ENCODE measurements at regions not wholly inside any gene's neighbourhood (a gene's known extent, or its start where the extent isn't known, plus 50 kb on each side); places are given as distances from the start of the nearest gene placed in this dataset.
"Not testable (repeated sequence)": the region's sequence is repeated elsewhere in the genome, so short reads cannot be mapped to it uniquely, and the experiment has no call there.

DNA sequence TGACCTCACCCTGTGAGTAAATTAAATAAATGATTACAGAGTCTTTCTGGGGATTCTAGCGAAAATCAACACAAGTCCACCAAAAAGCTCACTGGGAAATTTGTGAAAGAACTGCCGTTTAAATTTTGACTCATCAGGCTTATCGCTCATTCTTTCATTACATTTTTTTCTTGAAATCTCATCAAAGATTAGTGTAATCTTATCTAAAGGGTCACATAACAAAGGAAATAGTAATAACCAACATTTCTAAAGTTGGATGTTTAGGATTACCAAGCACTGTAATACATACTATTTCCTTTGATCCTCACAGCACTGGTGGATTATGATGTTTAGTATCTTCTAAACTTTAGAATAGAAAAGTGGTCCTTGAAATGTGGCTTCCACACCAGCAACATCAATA lies 111.1 kb upstream of the CBLB start:
- no peak for DNase-seq (ENCODE audit: low read depth)

DNA sequence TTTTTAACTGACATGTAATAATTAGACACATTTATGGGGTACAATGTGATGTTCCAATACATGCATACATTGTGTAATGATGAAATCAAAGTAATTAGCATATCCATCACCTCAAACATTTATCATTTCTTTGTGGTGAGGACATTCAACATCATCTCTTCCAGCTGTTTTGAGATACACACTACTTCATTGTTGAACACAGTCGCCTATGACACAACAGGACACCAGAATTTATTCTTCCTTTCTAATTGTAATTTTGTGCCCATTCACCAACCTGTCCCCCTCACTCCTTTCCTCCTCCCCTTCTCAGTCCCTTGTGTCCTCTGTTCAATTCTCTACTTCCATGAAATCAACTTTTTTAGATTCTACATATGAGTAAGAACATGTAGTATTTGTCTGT lies 113.4 kb upstream of the CBLB start:
- no peak for DNase-seq (ENCODE audit: low read depth)

DNA sequence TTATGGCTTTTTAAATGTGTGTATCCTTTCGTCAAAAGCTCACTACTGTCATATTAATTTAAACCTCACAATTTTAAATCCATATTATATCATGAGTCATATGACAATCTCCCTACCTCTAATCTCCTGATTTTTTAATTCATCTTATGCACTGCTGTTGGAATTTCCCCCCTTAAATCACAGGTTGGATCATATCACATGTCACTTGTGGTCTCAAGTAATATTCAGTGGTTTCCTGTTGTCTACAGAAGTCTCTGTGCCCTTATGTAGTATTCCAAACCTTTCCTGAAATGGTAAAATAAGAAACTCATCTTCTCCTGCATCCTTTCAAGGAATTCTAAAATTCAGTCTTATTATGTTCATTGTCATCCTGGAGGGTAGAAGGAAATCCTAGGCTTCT lies 116.0 kb upstream of the CBLB start:
- no peak for DNase-seq (ENCODE audit: low read depth)

DNA sequence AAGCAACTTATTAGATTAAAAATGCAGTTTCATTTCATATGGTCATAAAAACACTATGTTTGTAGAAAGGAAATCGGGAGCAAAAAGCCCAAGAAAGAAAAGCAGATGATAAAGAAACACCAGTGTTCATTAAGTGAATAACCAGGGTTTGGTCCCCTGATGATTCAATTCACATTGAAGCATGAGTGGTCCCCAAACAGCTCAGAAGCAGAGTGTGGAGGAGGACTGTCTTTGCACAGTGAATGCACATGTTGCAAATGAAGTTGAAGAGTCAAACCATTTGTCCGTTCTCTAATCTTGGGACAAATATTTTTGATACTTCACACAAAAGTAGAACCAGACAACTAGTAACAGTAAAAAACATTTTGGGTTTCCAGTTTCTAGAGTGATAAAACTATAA lies 117.5 kb upstream of the CBLB start:
- not testable (repeated sequence) for DNase-seq (ENCODE audit: low read depth)

DNA sequence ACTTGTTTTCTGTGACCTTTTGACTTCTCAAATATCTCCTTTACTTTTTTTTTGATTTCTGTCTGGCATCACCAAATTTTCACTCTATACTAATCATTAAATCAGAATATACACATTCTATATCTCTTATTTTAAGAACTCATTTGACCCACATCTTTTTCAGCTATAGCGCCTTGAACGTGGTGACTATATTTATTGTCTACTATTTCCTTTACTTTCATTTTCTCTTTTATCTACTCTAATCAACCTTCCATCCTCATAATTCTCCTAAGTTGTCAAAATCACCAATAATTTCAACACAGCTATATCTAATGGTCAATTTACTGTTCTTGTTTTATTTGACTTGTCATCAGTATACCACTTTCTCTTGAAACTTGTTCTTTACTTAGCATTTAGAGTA lies 119.0 kb upstream of the CBLB start:
- DNase-seq (ENCODE audit: low read depth), result no peak

DNA sequence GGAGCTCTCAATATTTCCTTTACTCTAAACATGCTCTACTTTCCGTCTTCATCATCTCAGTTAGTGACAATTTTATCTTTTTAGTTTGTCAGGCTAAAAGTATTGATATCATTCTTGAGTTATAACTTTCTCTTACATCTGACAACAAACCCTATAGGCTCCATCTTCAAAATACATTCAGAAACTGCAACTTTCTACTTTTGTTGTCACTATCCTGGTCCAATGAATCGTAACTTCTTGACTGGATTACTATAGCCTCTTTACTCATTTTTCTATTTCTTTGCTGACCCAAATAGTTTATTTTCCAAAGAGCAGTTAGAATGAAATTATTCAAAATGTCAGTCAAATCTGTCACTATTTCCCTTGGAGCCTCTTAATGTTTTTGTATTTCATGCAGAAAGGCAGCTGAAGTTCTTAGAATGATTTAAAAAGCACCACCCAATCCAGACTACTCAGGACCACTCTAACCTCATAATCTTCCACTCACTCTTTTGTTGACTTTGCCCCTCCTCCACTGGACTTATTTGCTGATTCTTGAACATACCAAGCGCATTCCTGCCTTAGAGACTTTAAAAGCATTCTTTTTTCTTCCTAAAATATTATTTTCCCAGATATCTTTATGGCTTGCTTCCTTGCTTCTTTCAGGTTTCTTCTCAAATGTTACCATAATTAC lies 119.9 kb upstream of the CBLB start:
- DNase-seq (ENCODE audit: low read depth), result no peak

DNA sequence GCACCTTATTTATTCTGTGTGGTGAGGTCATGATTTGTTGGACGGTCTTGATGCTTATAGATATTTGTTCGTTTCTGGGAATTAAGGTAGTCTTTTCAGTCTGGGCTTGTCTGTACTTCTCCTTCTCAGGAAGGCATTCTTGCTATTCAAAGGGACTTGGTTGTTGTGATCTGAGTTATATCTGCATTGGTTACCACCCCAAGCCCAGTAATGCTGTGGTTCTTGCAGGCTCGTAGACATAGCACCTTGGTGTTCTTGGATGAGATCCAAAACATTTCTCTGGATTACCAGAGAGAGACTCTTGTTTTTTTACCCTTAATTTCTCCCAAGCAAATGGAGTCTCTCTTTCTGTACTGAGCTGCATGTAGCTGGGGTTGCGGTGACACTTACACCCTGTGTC lies 128.0 kb upstream of the CBLB start:
- DNase-seq (ENCODE audit: low read depth), result no peak

DNA sequence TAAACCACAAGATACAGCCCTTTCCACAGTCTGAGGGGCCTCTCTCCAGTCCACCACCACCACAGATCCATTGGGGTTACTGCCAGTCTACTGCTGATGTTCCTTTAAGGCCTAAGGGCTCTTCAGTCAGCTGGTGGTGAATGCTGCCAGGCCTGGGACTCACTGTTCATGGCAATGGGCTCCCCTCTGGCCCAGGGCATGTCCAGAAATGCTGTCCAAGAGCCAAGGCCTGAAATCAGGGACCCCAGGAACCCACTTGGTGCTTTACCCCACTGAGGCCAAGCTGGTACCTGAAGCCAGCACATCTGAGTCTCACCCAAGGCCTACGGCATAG lies 128.6 kb upstream of the CBLB start:
- DNase-seq (ENCODE audit: low read depth), result no peak

DNA sequence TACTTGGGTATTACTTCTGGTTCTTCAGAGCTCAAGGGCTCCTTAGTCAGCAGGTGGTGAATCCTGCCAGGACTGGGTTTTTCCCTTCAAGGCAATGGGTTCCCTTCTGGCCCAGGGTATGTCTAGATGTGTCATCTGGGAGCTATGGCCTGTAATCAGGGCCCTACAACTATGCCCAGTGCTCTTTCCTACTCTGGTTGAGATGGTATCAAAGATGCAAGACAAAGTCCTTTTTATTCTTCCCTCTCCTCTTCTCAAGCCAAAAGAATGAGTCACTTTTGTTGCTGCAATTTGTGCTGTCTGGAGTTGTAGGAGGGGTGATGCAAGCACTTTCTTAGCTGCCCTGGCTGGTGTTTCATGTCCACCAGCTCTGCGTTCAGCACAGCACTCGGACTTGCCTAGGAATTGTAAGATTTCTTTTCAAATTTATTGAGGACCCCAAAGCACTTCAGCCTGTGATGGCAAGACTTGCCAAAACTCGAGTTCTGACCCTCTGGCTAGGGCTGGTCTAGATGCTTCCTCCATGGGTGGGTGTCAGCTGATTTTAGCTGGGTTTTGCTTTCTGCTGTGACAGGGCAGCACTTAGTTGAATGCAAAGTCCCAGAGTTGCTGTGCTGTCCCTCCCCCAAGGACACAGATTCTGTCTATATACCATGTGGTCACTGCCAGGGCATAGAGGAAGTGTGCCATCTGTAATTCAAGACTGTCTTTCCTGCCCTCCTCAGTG lies 129.2 kb upstream of the CBLB start:
- no peak for DNase-seq (ENCODE audit: low read depth)

DNA sequence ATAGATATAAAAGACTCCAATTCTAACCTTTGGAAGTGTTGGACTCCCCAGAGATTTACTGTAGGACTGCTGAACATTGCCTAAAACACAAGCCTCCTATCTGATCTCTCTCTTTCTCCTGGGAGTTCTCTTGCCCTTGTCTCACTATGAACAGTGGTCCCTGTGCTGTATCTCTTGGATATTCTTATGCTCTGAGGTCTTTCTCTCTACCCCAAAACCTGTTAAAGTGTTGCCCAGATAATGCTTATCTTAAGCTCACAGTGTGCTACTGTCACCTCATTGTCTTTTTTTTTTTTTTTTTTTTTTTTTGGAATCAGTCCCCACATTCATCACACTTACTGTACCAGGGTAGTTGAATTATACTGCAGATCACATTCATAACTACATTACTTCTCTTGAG lies 131.0 kb upstream of the CBLB start:
- no peak for DNase-seq (ENCODE audit: low read depth)

DNA sequence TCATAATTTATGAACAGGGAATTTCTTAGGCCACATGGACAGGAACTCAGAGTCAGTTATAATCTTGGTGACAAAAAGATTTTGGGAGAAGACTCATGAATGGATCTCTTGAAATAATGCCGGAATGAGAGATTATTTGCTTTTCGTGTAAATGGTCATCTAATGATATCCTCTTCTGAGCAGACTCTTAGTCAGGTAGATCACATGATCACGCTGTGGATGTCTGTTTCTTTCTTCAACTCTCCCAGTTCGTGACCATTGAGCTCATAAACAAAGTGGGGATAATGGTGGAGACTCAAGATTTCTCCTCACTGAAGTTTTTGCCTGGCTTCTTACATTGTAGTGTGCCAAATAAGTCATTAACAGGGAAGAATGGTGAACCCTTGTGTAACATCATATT lies 133.1 kb upstream of the CBLB start:
- DNase-seq (ENCODE audit: low read depth), result no peak

DNA sequence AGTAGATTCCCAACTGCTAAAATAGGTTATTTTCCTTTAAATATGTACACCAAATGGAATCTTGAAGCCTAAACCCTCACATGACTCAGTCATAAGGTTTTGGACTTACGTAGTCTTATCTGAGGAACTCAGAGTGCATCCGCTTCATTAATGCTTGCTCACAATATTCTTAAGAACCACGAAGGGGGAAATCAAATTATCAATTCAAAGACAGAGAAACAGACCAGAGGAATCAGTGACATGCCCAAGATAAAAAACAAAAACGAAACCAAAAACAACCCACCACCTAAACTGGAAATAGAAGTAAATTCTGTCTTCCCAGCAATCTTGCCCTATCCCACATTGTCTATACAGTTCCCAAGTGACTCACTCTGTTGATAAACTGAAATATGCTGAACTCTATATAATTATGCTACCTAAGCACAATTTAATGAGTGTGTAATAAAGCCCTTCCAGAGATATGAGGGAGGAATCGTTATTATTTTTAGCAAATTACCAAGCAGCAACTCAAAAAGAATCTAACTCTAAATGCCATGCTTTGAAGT lies 135.4 kb upstream of the CBLB start:
- no peak for DNase-seq (ENCODE audit: low read depth)

DNA sequence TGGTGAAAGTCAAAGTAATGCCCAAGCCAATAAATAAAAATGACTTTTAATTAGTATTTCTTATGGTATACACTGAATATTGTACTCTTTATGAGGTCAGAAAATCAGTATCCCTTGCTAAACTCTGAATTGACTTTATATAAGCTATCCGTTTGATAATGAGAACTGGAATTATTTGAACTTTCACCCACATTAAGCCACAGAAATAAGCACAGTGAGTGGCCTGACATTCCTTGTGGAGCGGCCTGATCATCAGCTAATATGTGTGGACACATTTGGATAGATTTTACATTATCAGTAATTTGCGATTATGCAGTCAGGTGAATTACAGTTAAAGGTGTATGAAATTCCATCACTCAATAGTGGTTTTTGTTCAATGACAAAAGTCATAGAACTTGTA lies 136.0 kb upstream of the CBLB start:
- no peak for DNase-seq (ENCODE audit: low read depth)

DNA sequence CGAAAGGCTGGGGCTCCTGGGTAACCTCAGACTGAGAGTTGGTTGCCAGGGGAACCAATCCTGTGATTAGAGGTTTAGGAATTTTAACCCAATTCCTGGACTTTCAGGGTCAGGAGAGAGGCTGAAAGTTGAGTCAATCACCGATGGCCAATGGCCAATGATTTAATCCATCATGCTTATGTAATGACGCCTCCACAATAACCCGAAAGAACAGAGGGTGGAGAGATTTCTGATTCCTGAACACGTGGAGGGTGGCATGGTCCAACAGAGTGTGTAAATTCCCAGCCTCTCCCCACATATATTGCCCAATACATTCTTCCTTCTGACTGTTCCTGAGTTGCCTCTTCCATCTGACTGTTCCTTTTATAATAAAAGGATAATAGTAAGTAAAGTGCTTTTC lies 137.2 kb upstream of the CBLB start:
- DNase-seq (ENCODE audit: low read depth), result no peak

DNA sequence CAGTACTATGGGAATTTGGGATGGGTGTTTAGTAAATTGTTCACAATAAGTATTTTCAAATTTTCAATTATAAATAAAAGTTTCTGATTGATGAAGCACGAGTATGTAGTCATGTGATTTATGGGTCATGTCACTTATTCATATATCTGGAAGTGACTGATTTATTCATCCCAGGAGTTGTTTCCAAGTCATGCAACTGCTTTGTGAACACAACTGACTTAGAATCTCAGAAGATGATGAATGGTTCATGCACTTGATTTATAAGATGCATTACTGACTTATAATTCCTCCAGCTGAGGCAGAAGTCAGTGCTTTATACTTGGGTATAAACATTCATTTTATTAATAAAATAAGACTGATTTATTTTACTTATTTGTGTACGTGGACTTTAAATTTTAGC lies 137.8 kb upstream of the CBLB start:
- DNase-seq (ENCODE audit: low read depth), result no peak

DNA sequence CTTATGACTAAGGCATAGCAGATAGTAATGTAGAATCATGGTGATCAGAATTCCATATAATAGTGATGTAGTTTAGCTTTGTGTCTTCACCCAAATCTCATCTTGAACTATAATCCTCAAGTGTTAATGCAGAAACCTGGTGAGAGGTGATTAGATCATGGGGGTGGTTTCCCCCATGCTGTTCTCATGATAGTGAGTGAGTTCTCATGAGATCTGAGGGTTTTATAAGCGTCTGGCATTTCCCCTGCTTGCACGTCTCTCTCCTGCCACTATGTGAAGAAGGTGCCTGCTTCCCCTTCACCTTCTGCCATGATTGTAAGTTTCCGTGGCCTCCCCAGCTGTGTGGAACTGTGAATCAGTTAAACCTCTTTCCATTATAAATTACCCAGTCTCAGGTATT lies 138.7 kb upstream of the CBLB start:
- DNase-seq (ENCODE audit: low read depth), result no peak

DNA sequence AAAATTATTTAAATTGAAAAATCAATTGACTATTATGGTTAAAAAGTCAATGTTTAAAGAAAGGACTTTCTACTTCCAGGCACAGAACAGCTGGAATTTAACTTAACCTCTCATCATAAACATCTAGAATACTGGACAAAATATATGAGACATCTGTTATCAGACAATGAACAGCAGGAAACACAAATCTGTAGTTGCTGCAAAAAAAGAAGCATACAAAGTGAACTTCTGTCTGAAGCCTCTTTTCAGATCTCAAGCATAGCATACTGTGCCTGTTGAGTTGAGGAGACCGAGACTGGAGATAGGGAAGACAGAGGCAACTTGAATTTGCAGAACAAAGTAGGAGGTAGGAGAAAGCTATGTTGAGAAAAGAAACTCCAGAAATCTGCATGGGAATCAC lies 140.0 kb upstream of the CBLB start:
- no peak for DNase-seq (ENCODE audit: low read depth)

DNA sequence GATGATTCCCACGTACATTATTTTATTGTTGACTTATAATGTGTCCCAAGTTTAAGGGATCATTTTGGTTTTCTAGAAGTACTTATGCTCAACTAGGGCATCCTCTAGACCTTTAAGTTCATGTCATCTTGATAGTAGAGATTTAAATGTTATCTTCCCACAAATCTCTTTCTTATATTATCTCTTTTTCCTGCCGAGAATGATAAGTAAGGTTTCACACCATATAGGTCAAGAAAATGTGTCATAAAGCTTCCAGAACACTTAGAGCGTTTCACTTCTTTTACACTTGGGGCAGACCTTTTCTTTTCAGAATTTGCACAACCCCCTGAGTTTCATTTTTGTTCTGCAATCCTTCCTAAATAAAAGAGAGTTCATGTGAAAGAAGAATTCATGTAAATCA lies 142.0 kb upstream of the CBLB start:
- DNase-seq (ENCODE audit: low read depth), result no peak

DNA sequence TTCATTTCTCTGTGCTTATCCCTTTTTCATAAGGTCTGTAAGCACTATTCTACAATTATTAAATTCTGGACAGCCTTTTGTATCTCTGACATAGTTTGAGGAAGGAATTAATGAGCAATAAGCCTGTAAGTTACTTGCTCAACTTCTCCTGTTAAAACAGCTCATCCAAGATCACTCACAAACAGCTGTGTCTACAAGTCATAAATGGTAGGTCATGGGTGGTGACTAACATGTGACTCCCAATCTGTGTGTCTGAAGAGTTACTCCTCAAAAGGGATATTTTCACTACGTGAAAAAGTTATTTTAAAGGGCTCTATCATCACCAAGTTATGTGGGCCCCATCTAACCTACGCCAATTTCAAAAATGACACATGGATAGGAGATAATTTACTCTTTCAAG lies 145.2 kb upstream of the CBLB start:
- no peak for DNase-seq (ENCODE audit: low read depth)

DNA sequence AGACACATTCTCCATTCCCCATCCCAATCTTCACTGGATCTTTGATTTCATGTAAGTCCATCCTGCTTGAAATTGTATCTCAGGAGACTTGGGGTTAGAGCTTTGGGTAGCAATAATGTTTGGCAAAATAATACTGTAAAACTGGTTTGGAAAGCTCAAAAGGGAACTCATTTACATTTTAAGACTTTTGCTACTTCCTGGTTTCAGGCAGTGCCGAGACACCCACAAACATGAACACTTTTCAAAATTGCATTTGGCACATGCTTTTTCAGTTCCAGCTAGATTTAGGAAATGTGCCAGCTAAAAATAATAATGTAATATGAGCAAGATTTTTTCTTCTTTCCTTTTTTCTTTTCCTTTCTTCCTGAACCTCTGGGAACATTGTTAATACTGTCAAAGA lies 145.7 kb upstream of the CBLB start:
- DNase-seq (ENCODE audit: low read depth), result no peak

DNA sequence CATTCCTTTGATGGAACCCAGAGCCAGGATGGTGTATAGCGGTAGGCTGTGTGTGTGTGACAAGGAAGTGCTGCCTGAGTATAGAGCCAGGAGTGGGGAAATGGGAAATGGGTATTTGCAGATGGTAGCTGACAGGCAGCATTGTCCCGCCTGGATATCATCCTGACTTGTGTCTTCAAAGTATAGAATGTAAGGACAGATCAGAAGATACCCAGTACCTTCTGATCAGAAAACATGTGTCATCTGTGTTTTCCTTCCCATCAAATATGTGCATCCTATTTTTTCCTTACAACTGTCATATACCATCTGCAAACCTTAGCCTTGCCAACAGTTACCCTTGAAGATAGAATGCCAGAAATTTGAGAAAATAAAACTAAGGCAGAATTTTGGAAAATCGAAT lies 146.2 kb upstream of the CBLB start:
- DNase-seq (ENCODE audit: low read depth), result no peak

DNA sequence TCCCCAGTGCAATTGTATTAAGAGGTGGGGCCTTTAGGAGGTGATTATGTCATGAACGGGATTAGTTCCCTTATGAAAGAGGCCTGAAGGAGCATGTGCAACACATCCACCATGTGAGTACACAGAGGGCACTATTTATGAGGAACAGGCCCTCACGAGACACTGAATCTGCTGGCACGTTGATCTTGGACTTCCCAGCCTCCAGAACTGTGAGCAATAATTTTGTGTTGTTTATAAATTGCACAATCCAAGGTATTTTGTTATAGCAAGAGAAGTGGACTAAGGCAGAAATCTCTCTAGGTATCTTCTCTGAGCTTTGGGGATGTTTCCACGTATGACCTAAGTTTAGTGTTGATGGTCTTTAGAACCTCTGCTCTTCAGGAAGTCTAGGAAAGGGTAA lies 149.3 kb upstream of the CBLB start:
- no peak for DNase-seq (ENCODE audit: low read depth)

DNA sequence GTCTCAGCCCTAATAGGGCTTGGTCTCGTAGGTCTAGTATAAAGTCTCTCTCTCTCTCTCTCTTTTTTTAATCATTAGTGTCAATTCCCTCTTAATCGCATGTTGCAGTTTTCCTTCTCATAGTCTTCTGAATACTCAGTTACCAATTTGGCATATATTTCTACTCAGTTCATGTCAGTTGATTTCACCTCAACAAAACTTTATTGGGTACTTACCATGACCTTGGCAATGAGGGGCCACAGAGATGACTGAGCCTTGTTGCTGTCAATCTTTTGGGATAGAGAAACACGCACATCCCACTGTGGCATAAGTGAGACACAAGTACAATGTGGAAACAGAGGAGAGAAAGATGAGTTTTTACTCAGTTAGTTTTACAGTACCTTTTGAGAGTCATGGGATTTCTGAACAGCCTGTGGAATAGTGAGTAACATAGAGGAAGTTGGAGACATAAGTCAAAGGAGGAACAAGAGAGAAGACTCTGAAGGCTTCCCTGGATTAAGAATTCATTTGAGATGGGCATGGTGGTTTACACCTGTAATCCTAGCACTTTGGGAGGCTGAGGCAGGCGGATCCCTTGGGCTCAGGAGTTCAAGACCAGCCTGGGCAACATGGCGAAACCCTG lies 150.2 kb upstream of the CBLB start:
- no peak for DNase-seq (ENCODE audit: low read depth)

DNA sequence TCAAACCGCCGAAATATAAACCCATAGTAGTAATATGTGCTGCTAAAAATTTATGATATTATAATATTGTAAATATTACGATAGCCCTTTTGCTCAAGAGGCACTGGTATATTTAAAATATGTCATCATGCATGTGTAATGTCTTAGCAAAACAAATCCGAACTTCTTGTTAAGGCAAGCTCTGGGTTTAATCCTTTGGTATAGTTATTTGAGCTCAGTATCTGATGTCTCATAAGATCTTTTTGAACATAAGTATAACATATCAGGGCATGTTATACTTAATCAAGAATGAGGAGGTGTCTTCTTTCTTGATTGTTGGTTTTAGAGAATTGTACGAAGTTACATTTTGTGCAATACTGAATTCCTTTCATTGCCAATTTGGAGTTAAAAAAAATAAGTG lies 154.1 kb upstream of the CBLB start:
- DNase-seq (ENCODE audit: low read depth), result no peak

All from activated T-helper 1 cell treated with Interleukin-2 at 50 U/mL for 16 hours (primary cell).